ENCODE measurements at regions not wholly inside any gene's neighbourhood (a gene's known extent, or its start where the extent isn't known, plus 50 kb on each side); places are given as distances from the start of the nearest gene placed in this dataset. TPM values are rescaled to one million over a fixed set of nuclear protein-coding genes. Genes with fewer than 3 reads are reported as not detected.
"Not testable (repeated sequence)": the region's sequence is repeated elsewhere in the genome, so short reads cannot be mapped to it uniquely, and the experiment has no call there.

- TF ChIP-seq CTCF (IDR thresholded peaks at IDR 0.05): no peak
- DNase-seq (ENCODE audit: low spot score) (no peak), ATAC-seq (ENCODE audit: low FRiP score) (no peak)
Observed at GRCh38 chrX:140034916-140035315, 69.6 kb upstream of the CXorf66 start.

- no peak for TF ChIP-seq CTCF (IDR thresholded peaks at IDR 0.05)
- no peak for ATAC-seq (ENCODE audit: low FRiP score)
- no peak for DNase-seq (ENCODE audit: low spot score)
Observed at GRCh38 chrX:140022482-140022881, 57.2 kb upstream of the CXorf66 start.

- not testable (repeated sequence) for ATAC-seq (ENCODE audit: low FRiP score); DNase-seq (ENCODE audit: low spot score)
Observed at GRCh38 chrX:140019134-140019533, 53.8 kb upstream of the CXorf66 start.

Small RNA genes in the stretch of these regions (small RNA-seq; reads per million reads assigned to genes)
- not detected for gene RN7SL727P

Data from omental fat pad (tissue), 3 donors.